Heart right ventricle (tissue), 16 donors: ENCODE measurements at regions not wholly inside any gene's neighbourhood (a gene's known extent, or its start where the extent isn't known, plus 50 kb on each side); places are given as distances from the start of the nearest gene placed in this dataset.

Experiments used
- ATAC-seq, 8 donors: fragments of 200-7000 bp; cut with Tn5 transposase; one replicate each; pipeline ENCODE4 v1.9.1; 2020; ENCODE audit warnings: mild to moderate bottlenecking in 8 of 8, moderate library complexity in 8 of 8, moderate number of reproducible peaks in 1 of 8
- DNase-seq, 2 donors: peaks; one replicate each; pipeline ENCODE4 v3.0.0-alpha.2; 2020
- H3K27ac ChIP-seq, 10 donors: fragments of 200-600 bp; sonication (generic) in 2 of 10; one replicate each; pipeline versions ENCODE4 v1.5.0 to v1.8.0; 2020 to 2022; ENCODE audit warnings: mild to moderate bottlenecking in 3 of 10
- H3K27me3 ChIP-seq, 7 donors: fragments of 200-600 bp; one replicate each; pipeline ENCODE4 v1.8.0; 2021 to 2022; ENCODE audit warnings: mild to moderate bottlenecking in 2 of 7
- H3K36me3 ChIP-seq, 9 donors: fragments of 200-600 bp; sonication (generic) in 1 of 9; one replicate each; pipeline versions ENCODE4 v1.5.0 to v1.8.0; 2020 to 2022; ENCODE audit warnings: mild to moderate bottlenecking in 2 of 9
- H3K4me1 ChIP-seq, 9 donors: fragments of 200-600 bp; sonication (generic) in 1 of 9; one replicate each; pipeline versions ENCODE4 v1.5.0 to v1.8.0; 2020 to 2022; ENCODE audit warnings: mild to moderate bottlenecking in 4 of 9
- H3K4me3 ChIP-seq, 10 donors: fragments of 200-600 bp; sonication (generic) in 2 of 10; one replicate each; pipeline versions ENCODE4 v1.5.0 to v1.8.0; 2020 to 2022; ENCODE audit warnings: mild to moderate bottlenecking in 7 of 10, moderate library complexity in 2 of 10
- H3K9me3 ChIP-seq, 11 donors: fragments of 200-600 bp in 10 of 11; sonication (generic) in 2 of 11; one replicate each; pipeline versions ENCODE4 v1.5.0 to v1.8.0; 2013 to 2022; ENCODE audit warnings: mild to moderate bottlenecking in 2 of 11, control low read depth in 1 of 11, moderate library complexity in 1 of 11
- CTCF ChIP-seq, 9 donors: fragments of 200-600 bp; sonication (generic) in 2 of 9; IDR thresholded peaks; one replicate each; pipeline versions ENCODE4 v1.5.0 to v1.8.0; 2021 to 2022; ENCODE audit warnings: antibody characterized with exemption in 9 of 9, mild to moderate bottlenecking in 5 of 9, moderate library complexity in 1 of 9
- WGBS, 2 donors: extraction: QIAGEN DNeasy Blood & Tissue Kit; methylation state at CpG; one replicate each; pipeline ENCODE4 v1.1.7; 2013; ENCODE audit warnings: inconsistent platforms in 1 of 2; 5-methylcytosine and 5-hydroxymethylcytosine counted together
- intact Hi-C, 10 donors: fragments of 100-400 bp; cut with DNase I; formaldehyde crosslinking; loops; one replicate each; pipeline versions ENCODE4 v1.11.1 to v1.14.2; 2022
- donor health status: Arrhythmogenic right ventricular cardiomyopathy.
- donor health status: ischemic (EF 13 %, LVEDD 7.1; RV severe dilation, severe dysfunction).
- donor health status: healthy with polysubstance abuse.
- donor health status: DM: no; HTN: yes; CAD: no.
- donor health status: DM: no; HTN: no; CAD: no.
- donor health status: ischemic (EF 25% LVEDD 6.9; RV normal size, moderate dysfunction).
- donor health status: ischemic (EF 25% LVEDD 5.7; RV mildly dilated, moderate dysfunction).
- donor health status: healthy.
- donor health status: DM: yes; HTN: yes; CAD: no.
- donor health status: Ischemic cardiomyopathy.
- donor health status: ischemic (EF 35%, LVEDD 5.7; RV mildly dilated, moderate dysfunction).
- donor health status: nonischemic (EF 11% LVEDD 7.7; RV severe dilation, severe dysfunction).
- donor health status: DM: yes; HTN: yes; CAD: no.
- donor health status: PGD.
- donor health status: ischemic (EF 29% LVEDD 5.4; RV normal size, mild dysfunction).
- donor health status: nonischemic (EF 23%, LVEDD 6.1; RV moderate dilation, normal function).

GRCh38 chr4:18524667-18525066 is 503.1 kb upstream of the LCORL start:
- Histone ChIP-seq H3K27ac (no peak overlapping the region), H3K36me3 (no peaks in the 10 kb centered on the region), H3K4me3 (no peak overlapping the region), H3K9me3 (no peaks in the 10 kb centered on the region), H3K27me3 (no peaks in the 10 kb centered on the region), H3K4me1 (no peaks in the 10 kb centered on the region)
- ATAC-seq (no peak), DNase-seq (no peak)
- TF ChIP-seq CTCF (IDR thresholded peaks at IDR 0.05): no peak
- intact Hi-C loops: no loop called here
- WGBS, 2 donors: 69 to 73% methylated on average over 4 of the region's 4 CpGs

GRCh38 chr4:18518098-18518497 is 496.5 kb upstream of the LCORL start:
- no peak overlapping the region for H3K27ac ChIP-seq
- intact Hi-C loops: no loop called here
- H3K4me3 ChIP-seq: no peak overlapping the region
- no peak for DNase-seq
- H3K27me3 ChIP-seq: peaks cover 0 to 3% (median 0%) of the 10 kb centered on the region in 7 donors
- no peak for ATAC-seq
- H3K36me3 ChIP-seq: no peaks in the 10 kb centered on the region
- H3K9me3 ChIP-seq: no peaks in the 10 kb centered on the region
- TF ChIP-seq CTCF (IDR thresholded peaks at IDR 0.05): no peak
- H3K4me1 ChIP-seq: no peaks in the 10 kb centered on the region
- 13 to 14% methylated on average over 3 of the region's 3 CpGs for WGBS, 2 donors

- no peaks in the 10 kb centered on the region for H3K9me3 ChIP-seq
- no peaks in the 10 kb centered on the region for H3K4me1 ChIP-seq
- no peak for TF ChIP-seq CTCF (IDR thresholded peaks at IDR 0.05)
- ATAC-seq (no peak), DNase-seq (no peak)
- H3K36me3 ChIP-seq: no peaks in the 10 kb centered on the region
- no peak overlapping the region for H3K4me3 ChIP-seq
- H3K27ac ChIP-seq: no peak overlapping the region
- intact Hi-C loops: no loop called here
- peaks cover 0 to 3% (median 0%) of the 10 kb centered on the region in 7 donors for H3K27me3 ChIP-seq
Measured at GRCh38 chr4:18513861-18514260, 492.3 kb upstream of the LCORL start.

- intact Hi-C loops: no loop called here
- ATAC-seq (no peak), DNase-seq (no peak)
- H3K4me3 ChIP-seq: no peak overlapping the region
- no peaks in the 10 kb centered on the region for H3K36me3 ChIP-seq
- H3K9me3 ChIP-seq: no peaks in the 10 kb centered on the region
- TF ChIP-seq CTCF (IDR thresholded peaks at IDR 0.05): no peak
- H3K27me3 ChIP-seq: peaks cover 0 to 3% (median 0%) of the 10 kb centered on the region in 7 donors
- no peak overlapping the region for H3K27ac ChIP-seq
- no peaks in the 10 kb centered on the region for H3K4me1 ChIP-seq
Measured at GRCh38 chr4:18512718-18513117, 491.2 kb upstream of the LCORL start.

- intact Hi-C loops: loop anchor here in 1 of 10 donors (2.0 kb wide), 1 partner anchor 15 kb away; no protein-coding TSS in a partner anchor
- Histone ChIP-seq H3K4me3 (no peak overlapping the region), H3K27ac (no peak overlapping the region), H3K27me3 (no peaks in the 10 kb centered on the region), H3K36me3 (no peaks in the 10 kb centered on the region), H3K9me3 (no peaks in the 10 kb centered on the region), H3K4me1 (no peaks in the 10 kb centered on the region)
- TF ChIP-seq CTCF (IDR thresholded peaks at IDR 0.05): no peak
- ATAC-seq (no peak), DNase-seq (no peak)
Measured at GRCh38 chr4:18511727-18512126, 490.2 kb upstream of the LCORL start.
